GM23248 (cell line): ENCODE measurements at regions not wholly inside any gene's neighbourhood (a gene's known extent, or its start where the extent isn't known, plus 50 kb on each side); places are given as distances from the start of the nearest gene placed in this dataset.

Experiments used
- EZH2 ChIP-seq: fragments of 200-600 bp; sonication (generic); IDR thresholded peaks from 2 replicates; pipeline ENCODE4 v1.6.1; 2018; ENCODE audit warnings: antibody characterized with exemption, mild to moderate bottlenecking; ENCODE audit not compliant: insufficient read depth, poor library complexity, severe bottlenecking
- EZH2phosphoT487 ChIP-seq: fragments of 200-600 bp; sonication (generic); IDR thresholded peaks from 2 replicates; pipeline ENCODE4 v1.6.1; 2018; ENCODE audit warnings: antibody characterized with exemption, moderate library complexity, mild to moderate bottlenecking, low read depth; ENCODE audit not compliant: insufficient read depth

DNA sequence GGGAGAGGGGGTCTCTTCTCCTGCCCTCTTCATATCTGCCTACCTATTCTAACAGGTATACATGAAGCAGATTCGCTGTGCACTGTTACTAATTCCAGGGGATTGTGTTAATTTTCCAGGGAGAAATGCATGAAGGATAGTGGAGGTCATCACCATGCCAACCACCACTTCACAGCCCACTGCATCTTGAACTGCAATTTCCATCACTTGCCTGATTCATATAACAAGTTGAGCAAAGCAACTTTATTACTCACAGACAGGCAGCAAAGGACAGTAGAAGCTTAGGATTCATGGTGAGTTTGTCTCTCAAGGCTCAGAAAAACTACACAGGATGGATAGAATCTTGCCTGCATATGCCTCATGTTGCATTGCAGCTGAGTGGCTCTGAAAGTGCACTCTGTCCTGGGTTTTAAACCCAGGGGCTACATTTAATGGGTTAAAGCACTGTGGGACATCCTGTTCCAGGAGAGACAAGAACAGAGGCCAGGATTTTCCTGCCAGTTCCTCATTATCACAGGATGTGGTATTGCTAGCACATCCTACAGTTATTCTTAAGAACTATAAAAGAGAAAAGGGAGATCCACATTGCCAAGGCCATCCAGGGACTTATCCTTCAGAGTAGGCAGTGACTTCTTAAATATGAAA is 136.9 kb upstream of the PRSS1 start:
- no peak for TF ChIP-seq EZH2phosphoT487
- no peak for TF ChIP-seq EZH2
